Uterus (tissue), 2 donors: ENCODE measurements at regions not wholly inside any gene's neighbourhood (a gene's known extent, or its start where the extent isn't known, plus 50 kb on each side); places are given as distances from the start of the nearest gene placed in this dataset.

Source experiments
- POLR2A ChIP-seq, 2 donors: fragments of 450-650 bp; IDR thresholded peaks; one replicate each; pipeline ENCODE4 v1.6.1; 2016; ENCODE audit warnings: antibody characterized with exemption in 2 of 2, mild to moderate bottlenecking in 1 of 2, moderate library complexity in 1 of 2
- TF ChIP-seq, protein P1 (sequence below), 4 experiments: fragments of 200-600 bp in 2 of 4; fragments of 450-650 bp in 2 of 4; sonication (generic) in 2 of 4; IDR thresholded peaks; one replicate each; pipeline ENCODE4 v1.5.1; 2016 to 2019; ENCODE audit warnings: antibody characterized with exemption in 4 of 4, mild to moderate bottlenecking in 2 of 4, moderate library complexity in 1 of 4

DNA sequence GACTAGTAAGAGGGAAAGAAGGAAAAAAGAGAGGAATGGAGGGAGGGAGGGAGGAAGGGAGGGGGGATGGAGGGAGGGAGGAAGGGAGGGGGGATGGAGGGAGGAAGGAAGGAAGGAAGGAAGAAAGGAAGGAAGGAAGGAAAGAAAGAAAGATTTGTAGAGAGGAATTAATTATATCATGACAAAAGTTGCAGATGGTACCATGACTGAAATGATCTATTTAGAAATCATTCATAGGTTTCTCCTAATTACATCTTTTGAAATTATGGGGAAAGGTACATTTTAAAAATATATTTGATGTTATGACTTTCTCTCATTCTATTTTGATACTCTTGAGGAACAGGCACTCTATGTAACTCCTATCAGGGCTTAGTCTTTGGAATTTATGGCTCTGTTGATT, 236.2 kb upstream of the BTG1 start:
- TF ChIP-seq, protein P1, sequence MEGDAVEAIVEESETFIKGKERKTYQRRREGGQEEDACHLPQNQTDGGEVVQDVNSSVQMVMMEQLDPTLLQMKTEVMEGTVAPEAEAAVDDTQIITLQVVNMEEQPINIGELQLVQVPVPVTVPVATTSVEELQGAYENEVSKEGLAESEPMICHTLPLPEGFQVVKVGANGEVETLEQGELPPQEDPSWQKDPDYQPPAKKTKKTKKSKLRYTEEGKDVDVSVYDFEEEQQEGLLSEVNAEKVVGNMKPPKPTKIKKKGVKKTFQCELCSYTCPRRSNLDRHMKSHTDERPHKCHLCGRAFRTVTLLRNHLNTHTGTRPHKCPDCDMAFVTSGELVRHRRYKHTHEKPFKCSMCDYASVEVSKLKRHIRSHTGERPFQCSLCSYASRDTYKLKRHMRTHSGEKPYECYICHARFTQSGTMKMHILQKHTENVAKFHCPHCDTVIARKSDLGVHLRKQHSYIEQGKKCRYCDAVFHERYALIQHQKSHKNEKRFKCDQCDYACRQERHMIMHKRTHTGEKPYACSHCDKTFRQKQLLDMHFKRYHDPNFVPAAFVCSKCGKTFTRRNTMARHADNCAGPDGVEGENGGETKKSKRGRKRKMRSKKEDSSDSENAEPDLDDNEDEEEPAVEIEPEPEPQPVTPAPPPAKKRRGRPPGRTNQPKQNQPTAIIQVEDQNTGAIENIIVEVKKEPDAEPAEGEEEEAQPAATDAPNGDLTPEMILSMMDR (IDR thresholded peaks at IDR 0.05) = no peak
- TF ChIP-seq POLR2A (IDR thresholded peaks at IDR 0.05) = no peak
